AG09319 (cell line): ENCODE measurements at regions not wholly inside any gene's neighbourhood (a gene's known extent, or its start where the extent isn't known, plus 50 kb on each side); places are given as distances from the start of the nearest gene placed in this dataset.

Experiments used
- DNase-seq: peaks from one replicate; pipeline ENCODE4 v3.0.0-alpha.2; 2010; ENCODE audit warnings: low read depth; ENCODE audit errors: extremely low read depth
- CTCF ChIP-seq: IDR thresholded peaks from 2 replicates; pipeline ENCODE4 v1.5.1; 2011; ENCODE audit warnings: low read depth, mild to moderate bottlenecking, inconsistent platforms, low read length, moderate library complexity

- no peak for TF ChIP-seq CTCF
- DNase-seq = no peak
These were observed 141.7 kb downstream of the SALL1 start for GRCh38 chr16:51009359-51009758.

GRCh38 chr16:51008607-51009006, 142.5 kb downstream of the SALL1 start:
- no peak for TF ChIP-seq CTCF

GRCh38 chr16:51008037-51008436, 143.0 kb downstream of the SALL1 start:
- DNase-seq = no peak
- TF ChIP-seq CTCF = no peak

More at GRCh38 chr16:51008607-51009006, 142.5 kb downstream of the SALL1 start:
- no peak for DNase-seq

GRCh38 chr16:51003850-51004566, 147.1 kb downstream of the SALL1 start:
- no peak for DNase-seq
- TF ChIP-seq CTCF = no peak

- TF ChIP-seq CTCF = no peak
- DNase-seq = no peak
These were observed 148.1 kb downstream of the SALL1 start for GRCh38 chr16:51002881-51003490.

- TF ChIP-seq CTCF = no peak
- DNase-seq = no peak
These were observed 151.9 kb downstream of the SALL1 start for GRCh38 chr16:50999181-50999580.

- TF ChIP-seq CTCF = no peak
- no peak for DNase-seq
These were observed 152.7 kb downstream of the SALL1 start for GRCh38 chr16:50998411-50998810.
